Breast epithelium (tissue), 3 donors: ENCODE measurements at regions not wholly inside any gene's neighbourhood (a gene's known extent, or its start where the extent isn't known, plus 50 kb on each side); places are given as distances from the start of the nearest gene placed in this dataset.

ENCODE experiments used
- POLR2A ChIP-seq: fragments of 450-650 bp; IDR thresholded peaks from one replicate; pipeline ENCODE4 v1.6.1; 2016; ENCODE audit warnings: antibody characterized with exemption, mild to moderate bottlenecking, moderate library complexity
- POLR2AphosphoS5 ChIP-seq, 3 donors: sonication (generic); formaldehyde crosslinking; IDR thresholded peaks; one replicate each; pipeline ENCODE4 v1.6.1; 2017; ENCODE audit warnings: antibody characterized with exemption in 3 of 3
- TF ChIP-seq, protein P1 (sequence below), 3 donors: fragments of 450-650 bp; IDR thresholded peaks; one replicate each; pipeline ENCODE4 v1.5.1; 2016 to 2017; ENCODE audit warnings: antibody characterized with exemption in 3 of 3, mild to moderate bottlenecking in 3 of 3, moderate library complexity in 3 of 3

DNA sequence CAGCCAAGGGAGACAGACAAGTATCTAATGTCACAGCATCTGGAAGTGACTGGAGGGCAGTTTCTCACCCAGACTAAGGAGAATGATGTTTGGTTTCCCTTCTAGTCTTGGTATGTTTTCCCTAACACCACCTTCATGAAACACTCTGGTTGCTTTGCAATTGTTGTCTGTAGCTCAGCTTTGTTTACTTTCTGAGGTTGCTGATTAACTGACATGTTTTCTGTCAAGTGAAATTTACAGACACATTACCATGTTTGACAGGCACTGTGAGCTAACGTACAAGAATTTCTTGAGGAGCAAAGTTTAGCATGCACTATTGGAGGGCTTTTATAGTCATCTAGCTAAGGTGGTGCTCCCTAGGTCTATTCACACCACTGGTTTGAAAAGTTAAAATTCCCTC is 131.6 kb upstream of the NECTIN3 start:
- TF ChIP-seq, protein P1, sequence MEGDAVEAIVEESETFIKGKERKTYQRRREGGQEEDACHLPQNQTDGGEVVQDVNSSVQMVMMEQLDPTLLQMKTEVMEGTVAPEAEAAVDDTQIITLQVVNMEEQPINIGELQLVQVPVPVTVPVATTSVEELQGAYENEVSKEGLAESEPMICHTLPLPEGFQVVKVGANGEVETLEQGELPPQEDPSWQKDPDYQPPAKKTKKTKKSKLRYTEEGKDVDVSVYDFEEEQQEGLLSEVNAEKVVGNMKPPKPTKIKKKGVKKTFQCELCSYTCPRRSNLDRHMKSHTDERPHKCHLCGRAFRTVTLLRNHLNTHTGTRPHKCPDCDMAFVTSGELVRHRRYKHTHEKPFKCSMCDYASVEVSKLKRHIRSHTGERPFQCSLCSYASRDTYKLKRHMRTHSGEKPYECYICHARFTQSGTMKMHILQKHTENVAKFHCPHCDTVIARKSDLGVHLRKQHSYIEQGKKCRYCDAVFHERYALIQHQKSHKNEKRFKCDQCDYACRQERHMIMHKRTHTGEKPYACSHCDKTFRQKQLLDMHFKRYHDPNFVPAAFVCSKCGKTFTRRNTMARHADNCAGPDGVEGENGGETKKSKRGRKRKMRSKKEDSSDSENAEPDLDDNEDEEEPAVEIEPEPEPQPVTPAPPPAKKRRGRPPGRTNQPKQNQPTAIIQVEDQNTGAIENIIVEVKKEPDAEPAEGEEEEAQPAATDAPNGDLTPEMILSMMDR (IDR thresholded peaks at IDR 0.05): no peak
- TF ChIP-seq POLR2A: no peak
- TF ChIP-seq POLR2AphosphoS5 (IDR thresholded peaks at IDR 0.05): no peak
